ENCODE measurements at regions not wholly inside any gene's neighbourhood (a gene's known extent, or its start where the extent isn't known, plus 50 kb on each side); places are given as distances from the start of the nearest gene placed in this dataset.

- Mint-ChIP-seq H3K4me1 (no peaks in the 10 kb centered on the region), H3K36me3 (ENCODE audit: low read depth) (no peaks in the 10 kb centered on the region), H3K27me3 (ENCODE audit: insufficient read depth, low read depth, poor library complexity) (no peaks in the 10 kb centered on the region), H3K4me3 (no peak overlapping the region), H3K9me3 (no peaks in the 10 kb centered on the region), H3K27ac (no peak overlapping the region)
- H3K4me3 ChIP-seq = no peak overlapping the region
- no peaks in the 10 kb centered on the region for H3K9me2 ChIP-seq (ENCODE audit: insufficient read depth)
- no peaks in the 10 kb centered on the region for H3F3A ChIP-seq (replicated peaks; ENCODE audit: low read depth)
- TF ChIP-seq ETS1 (IDR thresholded peaks at IDR 0.05) (no peak), EZH2phosphoT487 (IDR thresholded peaks at IDR 0.05; ENCODE audit: unreplicated experiment) (no peak), ZNF114 (CRISPR knock-in tag; IDR thresholded peaks at IDR 0.05) (no peak), JUNB (IDR thresholded peaks at IDR 0.05; ENCODE audit: unreplicated experiment) (no peak), ZNF331 (CRISPR knock-in tag; IDR thresholded peaks at IDR 0.05; ENCODE audit: low read depth) (no peak), NANOG (IDR thresholded peaks at IDR 0.05; ENCODE audit: borderline replicate concordance) (no peak), ZNF462 (CRISPR knock-in tag; IDR thresholded peaks at IDR 0.05) (no peak)
- DNase-seq (ENCODE audit: low spot score) (no peak), ATAC-seq (no peak)
- H3K79me2 ChIP-seq (replicated peaks; ENCODE audit: insufficient read depth) = no peaks in the 10 kb centered on the region
- no peak overlapping the region for H3K4me2 ChIP-seq
- H4K20me1 ChIP-seq (replicated peaks; ENCODE audit: insufficient read depth) = no peaks in the 10 kb centered on the region
- H2AFZ ChIP-seq = no peak overlapping the region
- no peaks in the 10 kb centered on the region for H3K36me3 ChIP-seq (ENCODE audit: insufficient read depth)
- no peak overlapping the region for H3K27ac ChIP-seq (ENCODE audit: low read depth)
- H3K4me1 ChIP-seq (ENCODE audit: insufficient read depth) = no peaks in the 10 kb centered on the region
- H3K27me3 ChIP-seq (ENCODE audit: insufficient read depth) = no peaks in the 10 kb centered on the region
Measured at GRCh38 chr13:105798541-105798940, 736.9 kb downstream of the EFNB2 start.

Data from GM23338 (cell line).